HL-60 (cell line): ENCODE measurements at regions not wholly inside any gene's neighbourhood (a gene's known extent, or its start where the extent isn't known, plus 50 kb on each side); places are given as distances from the start of the nearest gene placed in this dataset.

Experiments
- GABPA ChIP-seq: IDR thresholded peaks from 2 replicates; pipeline ENCODE4 v1.6.1; 2012; ENCODE audit warnings: low read depth
- POLR2AphosphoS5 ChIP-seq: IDR thresholded peaks from 2 replicates; pipeline ENCODE4 v1.6.1; 2012; ENCODE audit warnings: low read depth
- REST ChIP-seq: IDR thresholded peaks from 2 replicates; pipeline ENCODE4 v1.6.1; 2012; ENCODE audit warnings: low read depth; ENCODE audit not compliant: insufficient replicate concordance
- SPI1 ChIP-seq: IDR thresholded peaks from 2 replicates; pipeline ENCODE4 v1.6.1; 2012; ENCODE audit warnings: low read depth, mild to moderate bottlenecking, borderline replicate concordance
- TF ChIP-seq, protein P1 (sequence below): IDR thresholded peaks from one replicate; pipeline ENCODE4 v1.5.1; 2011; ENCODE audit warnings: low read length, control low read depth, inconsistent platforms; ENCODE audit not compliant: insufficient read depth

GRCh38 chr5:1687301-1687970 lies 112.2 kb downstream of the MRPL36 start:
- TF ChIP-seq, protein P1, sequence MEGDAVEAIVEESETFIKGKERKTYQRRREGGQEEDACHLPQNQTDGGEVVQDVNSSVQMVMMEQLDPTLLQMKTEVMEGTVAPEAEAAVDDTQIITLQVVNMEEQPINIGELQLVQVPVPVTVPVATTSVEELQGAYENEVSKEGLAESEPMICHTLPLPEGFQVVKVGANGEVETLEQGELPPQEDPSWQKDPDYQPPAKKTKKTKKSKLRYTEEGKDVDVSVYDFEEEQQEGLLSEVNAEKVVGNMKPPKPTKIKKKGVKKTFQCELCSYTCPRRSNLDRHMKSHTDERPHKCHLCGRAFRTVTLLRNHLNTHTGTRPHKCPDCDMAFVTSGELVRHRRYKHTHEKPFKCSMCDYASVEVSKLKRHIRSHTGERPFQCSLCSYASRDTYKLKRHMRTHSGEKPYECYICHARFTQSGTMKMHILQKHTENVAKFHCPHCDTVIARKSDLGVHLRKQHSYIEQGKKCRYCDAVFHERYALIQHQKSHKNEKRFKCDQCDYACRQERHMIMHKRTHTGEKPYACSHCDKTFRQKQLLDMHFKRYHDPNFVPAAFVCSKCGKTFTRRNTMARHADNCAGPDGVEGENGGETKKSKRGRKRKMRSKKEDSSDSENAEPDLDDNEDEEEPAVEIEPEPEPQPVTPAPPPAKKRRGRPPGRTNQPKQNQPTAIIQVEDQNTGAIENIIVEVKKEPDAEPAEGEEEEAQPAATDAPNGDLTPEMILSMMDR, result no peak
- TF ChIP-seq POLR2AphosphoS5 (no peak), REST (no peak), SPI1 (no peak), GABPA (no peak)
